ENCODE measurements at regions not wholly inside any gene's neighbourhood (a gene's known extent, or its start where the extent isn't known, plus 50 kb on each side); places are given as distances from the start of the nearest gene placed in this dataset.

DNA sequence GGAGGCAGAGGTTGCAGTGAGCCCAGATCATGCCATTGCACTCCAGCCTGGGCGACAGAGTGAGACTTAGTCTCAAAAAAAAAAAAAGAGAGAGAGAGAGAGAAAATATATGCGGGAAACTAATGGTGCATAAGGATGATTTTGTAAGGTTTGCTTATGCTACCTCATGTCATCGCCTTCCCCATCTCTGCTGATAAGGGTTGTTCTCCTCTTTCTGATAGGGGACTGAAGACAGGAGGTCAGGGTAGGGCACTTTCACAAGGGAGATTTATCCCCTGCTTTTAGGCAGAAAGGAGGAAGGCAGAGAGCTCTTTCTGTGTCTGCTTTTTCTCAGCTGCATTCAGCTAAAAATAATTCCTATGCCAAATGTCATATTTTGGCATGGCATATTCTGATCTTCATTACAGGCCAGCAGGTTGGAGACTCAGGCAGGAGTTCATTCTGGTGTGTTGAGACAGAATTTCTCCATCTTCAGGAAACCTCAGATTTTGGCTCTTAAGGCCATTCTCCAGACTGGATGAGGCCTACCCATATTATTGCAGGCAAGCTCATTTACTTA lies 220.2 kb downstream of the AUH start:
- DNase-seq: no peak

DNA sequence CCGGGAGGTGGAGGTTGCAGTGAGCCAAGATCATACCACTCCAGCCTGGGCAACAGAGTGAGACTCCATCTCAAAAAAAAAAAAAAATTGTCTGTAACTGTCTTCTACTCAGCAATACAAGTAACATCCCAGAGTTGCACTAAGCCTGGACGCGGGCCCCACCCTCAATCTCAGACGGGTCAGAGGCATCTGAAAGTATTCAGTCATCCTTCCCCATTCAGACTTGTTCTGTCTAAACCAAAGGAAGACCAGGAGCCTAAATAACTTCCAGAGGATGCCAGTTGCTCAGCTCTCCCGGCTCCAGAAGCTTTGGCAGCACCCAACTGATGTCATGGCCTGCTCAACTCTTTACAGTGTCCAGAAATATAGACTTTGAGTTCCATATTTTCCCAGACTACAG lies 218.6 kb downstream of the AUH start:
- no peak for DNase-seq

DNA sequence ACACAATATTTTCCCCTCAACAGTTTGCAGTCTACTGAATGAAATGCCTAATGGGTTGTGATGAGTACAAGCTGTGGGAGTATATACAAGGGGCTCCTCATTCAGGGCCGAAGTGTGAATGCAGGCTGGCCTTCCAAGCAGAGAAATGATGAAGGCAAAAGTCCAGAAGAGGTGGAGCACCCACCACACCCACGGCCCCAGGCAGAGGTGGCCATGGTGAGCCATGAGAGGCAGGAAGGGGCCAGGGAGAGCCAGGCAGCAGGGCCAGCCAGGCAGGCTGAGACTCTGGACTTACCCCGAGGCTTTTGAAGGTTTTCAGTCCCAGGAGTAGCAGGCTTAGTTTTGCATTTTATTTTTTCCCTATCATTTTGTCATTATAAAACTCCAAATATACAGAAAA lies 218.1 kb downstream of the AUH start:
- DNase-seq: no peak

DNA sequence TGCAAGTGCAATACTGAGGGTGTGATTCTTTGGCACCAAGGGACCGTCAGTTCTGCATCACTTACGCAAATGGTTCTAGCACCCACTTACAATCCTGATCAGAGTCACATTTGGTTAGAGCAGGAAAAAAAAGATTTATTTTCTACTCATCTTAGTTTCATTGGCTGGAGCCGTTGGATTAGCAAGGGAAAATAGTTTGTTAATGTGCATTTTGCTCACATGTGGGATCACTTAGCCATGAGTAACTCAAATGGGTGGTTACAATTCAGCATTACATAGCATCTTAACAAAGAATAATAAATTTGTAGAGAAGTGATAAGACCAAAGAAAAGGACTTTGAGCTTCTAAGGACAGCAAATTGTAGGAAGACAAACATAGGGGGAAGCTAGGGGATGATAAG lies 216.9 kb downstream of the AUH start:
- DNase-seq: no peak

DNA sequence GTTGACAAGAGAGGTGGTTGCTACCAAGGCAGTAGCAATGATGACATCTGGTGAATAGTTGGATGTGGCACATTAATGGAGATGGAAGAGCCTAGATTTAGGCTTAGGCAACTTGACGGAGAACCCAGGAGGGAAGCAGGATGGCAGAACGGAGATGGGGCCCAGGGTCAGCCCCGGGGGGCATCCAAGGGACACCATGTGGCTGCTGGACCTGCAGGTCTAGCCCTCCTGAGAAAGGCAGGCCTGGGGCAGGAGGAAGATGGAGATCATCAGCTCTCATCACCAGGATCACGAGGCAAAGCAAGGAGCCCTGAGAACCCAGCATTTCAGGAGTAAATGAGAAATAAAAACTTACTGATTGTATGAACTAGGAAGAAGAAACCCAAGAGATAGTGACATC lies 216.2 kb downstream of the AUH start:
- DNase-seq: no peak

DNA sequence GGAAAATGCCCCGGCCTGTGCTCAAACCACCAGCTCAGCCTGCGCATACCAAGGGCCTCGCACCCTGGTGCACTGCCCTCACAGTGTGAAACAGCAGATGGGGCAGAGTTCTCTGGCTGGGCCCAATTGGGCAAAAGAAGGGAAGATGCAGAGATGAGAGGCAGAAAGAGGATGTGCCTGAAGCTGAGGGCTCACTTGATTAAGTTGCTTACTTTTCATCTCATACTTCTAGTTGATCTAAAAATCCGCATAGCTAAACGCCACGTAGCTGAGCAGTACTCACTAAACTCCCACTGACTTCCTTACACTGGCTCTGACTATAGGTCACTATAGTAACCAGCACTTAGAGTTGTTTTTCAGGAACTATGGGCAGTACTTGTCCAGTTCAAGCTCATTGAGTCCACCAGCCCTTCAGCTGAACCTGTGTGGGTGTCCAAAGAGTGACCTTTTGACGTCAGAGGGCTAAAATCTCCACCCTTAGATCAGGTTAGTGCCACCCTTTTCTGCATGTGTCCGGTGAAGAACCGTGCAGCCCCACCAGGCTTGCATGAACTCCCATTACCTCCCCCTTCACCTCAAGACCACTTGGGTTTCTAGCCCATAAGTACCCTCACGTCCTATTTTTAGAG lies 215.2 kb downstream of the AUH start:
- no peak for DNase-seq

DNA sequence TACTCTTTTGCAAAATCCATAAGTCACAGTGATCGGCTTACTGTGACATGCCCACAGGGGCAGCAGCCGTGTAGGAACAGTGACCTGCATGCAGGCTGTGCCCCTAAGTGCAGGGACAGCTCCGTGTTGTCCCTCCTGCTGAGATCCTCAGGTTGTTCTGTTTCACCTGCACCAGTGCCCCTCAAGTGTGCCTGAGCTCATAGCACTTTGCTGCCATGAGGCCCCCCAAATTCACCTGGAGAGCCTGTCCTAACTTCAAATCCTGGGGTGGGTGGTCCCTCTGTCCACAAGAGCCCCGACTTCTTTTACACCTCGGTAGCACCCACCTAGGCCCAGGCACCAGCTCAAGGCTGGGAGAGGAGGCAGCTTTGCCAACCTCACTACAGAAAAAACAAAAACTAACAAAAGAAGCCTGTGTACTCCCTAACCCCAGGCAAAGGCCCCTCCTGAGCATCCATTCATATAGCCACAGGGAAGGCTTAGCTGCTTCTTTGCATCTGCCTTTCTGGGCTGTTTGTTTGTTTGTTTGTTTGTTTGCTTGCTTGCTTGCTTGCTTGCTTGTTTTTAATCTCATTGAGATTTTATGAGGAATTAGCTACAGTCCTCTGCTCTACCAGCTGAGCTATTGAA lies 214.5 kb downstream of the AUH start:
- no peak for DNase-seq

DNA sequence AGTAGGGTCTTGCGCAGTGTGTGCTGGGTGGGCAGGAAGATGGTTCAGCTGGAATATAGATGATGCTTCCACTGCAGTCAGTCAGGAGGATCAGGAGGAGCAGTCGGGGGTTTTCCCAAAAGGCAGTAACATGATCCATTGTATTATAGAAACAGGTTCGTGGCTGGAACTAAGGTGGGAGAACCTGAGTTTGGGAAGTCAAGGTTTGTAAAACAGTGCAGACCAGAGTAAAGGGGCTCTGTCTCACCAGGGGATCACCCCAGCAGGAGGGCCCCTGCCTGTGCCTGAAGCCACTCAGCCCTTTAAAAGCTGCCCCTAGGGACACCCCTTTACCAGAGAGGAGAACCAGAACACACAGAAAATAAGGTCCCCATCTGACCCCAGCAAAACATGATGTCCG lies 213.4 kb downstream of the AUH start:
- no peak for DNase-seq

DNA sequence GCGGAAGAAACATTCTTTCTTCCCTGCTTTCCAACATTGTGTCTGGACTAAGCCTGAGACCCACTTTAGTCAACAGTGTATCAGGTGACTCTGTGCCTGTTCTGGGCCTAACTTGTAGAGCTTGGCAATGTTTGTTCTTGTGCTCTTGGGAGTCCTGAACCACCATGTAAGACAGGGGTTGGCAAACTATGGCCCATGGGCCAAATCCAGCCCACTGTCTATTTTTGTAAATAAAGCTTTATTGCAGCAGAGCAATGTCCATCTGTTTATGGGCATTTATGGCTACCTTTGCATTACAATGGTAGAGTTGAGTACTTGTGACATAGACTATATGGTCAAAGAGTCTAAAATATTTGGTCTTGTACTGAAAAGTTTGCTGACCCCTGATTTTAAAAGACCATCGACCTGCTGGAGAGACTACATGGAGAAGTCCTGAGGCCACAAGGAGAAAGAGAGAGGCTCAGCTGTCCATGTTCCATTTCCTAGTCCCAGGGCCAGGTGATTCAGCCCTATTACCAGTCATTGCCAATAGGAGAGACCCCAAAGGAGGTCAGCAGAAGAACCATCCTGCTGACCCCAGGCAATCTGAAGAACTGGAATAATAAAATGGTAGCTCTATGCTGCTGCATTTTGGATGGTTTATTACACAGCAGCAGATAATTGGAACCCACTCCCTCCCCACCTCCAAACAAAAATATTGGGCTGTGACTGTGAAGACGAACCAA lies 211.3 kb downstream of the AUH start:
- no peak for DNase-seq

DNA sequence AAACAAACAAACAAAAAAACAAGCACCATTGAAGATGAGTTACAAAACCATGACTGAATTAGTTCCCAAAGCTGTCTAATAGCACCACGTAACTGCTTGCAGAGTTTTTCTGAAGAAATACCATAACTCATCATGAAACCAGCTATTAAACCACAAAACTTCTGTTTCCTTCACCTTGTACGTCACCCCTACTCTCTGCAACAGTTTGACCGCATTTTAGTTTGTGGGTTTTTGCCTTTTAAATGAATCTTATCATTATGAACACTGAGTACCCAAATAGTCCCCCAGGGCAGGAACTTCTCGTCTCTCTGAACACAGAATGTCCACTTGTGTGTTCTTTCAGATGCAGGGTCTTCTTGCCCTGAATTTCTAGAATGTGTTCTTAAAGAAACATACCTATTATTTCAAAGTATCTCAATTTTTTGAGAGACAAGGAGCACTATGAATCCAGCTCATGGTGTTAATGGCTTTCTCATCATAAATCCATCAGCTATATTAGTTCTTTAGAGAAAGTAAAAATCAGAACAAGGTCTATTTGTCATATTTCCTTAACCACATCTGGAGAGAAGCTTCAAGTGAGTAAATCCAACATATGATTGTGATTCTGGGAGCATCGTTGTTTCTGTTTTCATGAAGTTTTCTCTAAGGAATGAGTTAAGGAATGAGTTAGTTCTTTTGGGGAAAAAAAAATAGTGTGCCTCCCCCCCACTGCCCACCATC lies 210.6 kb downstream of the AUH start:
- peak; percentile 24 to 32 for DNase-seq

DNA sequence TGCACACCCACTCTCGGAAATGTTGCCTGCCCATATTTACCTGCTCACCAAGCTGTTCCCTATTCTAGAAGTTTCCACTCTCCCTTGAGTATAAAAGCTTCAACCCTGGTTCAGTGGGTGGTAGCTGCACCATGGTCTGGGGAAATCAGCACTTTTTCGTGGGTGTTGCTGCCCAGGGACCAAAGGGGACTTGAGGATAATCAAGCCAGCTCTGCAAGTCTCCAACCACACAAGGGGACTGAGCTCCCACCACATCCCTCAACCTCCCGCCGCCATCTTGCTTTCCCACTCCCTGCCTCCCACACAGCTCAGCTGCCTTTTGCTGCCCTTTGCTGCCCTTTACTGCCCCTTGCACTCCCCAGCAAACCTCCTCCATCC lies 210.0 kb downstream of the AUH start:
- peak in 1 of 2 donors; percentile 14 for DNase-seq

DNA sequence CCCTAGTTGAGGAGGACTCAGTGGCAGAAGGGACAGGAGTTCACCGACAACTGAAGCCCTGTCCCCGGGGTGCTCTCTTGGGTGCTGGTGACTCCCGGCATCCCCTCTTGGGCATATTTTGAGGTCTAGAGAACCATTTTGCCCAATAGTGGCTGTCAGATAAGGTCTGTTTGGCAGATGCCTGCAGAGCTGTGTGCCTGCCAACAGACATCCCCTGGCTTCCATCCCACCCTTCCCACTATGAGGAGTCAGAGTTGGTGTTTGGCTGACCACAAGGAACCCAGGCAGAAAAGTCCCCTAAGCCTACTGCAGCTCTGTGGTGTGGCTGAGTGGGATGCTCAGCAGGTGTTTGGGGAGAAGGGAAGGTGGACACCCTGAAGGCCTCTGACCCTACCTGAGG lies 207.0 kb downstream of the AUH start:
- no peak for DNase-seq

DNA sequence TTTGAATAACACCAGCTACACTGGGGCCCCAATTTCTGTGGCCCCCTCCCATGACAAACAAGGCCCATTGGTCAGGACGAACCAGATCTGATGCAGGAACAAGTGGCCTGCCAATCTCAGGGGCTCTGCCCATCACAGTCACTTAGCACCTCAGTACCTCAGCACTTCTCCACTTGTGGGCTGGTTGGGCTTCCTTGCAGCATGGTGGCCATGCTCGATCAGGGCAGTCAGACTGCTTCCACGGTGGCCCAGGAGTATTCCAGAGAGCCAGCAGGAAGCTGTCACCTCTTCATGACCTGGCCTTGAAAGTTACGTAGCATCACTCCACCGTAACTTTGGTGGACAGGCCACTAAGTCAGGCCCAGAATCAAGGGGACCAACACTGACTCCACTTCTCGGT lies 206.5 kb downstream of the AUH start:
- no peak for DNase-seq

DNA sequence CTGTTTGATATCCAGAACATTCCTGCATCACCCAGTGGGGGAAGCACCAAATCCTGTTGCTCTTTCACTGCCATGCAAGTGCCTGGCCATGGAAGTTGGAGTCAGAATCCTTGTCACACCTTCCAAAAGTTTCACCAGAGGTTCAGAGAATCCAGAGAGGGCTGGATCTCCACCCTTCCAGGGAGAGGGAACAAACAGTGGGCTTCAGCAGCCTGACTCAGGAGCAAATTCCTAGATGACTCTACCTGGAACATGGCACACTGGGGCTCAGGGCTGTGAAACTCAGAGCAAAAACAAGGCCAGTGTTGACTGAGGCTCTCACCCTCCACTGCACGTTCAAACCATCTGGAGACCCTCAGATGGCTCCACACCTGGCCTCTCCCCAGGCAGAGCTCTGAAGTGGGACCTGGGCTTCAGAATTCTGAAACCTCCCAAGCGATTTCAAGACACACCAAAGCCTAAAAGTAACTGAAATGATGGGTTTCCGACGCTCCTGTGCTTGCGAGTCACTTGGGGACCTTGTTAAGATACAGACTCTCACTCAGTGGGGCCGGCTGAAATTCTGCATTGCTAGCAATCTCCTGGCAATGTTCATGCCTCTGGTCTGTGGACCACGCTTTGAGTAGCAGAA lies 205.9 kb downstream of the AUH start:
- DNase-seq: no peak

DNA sequence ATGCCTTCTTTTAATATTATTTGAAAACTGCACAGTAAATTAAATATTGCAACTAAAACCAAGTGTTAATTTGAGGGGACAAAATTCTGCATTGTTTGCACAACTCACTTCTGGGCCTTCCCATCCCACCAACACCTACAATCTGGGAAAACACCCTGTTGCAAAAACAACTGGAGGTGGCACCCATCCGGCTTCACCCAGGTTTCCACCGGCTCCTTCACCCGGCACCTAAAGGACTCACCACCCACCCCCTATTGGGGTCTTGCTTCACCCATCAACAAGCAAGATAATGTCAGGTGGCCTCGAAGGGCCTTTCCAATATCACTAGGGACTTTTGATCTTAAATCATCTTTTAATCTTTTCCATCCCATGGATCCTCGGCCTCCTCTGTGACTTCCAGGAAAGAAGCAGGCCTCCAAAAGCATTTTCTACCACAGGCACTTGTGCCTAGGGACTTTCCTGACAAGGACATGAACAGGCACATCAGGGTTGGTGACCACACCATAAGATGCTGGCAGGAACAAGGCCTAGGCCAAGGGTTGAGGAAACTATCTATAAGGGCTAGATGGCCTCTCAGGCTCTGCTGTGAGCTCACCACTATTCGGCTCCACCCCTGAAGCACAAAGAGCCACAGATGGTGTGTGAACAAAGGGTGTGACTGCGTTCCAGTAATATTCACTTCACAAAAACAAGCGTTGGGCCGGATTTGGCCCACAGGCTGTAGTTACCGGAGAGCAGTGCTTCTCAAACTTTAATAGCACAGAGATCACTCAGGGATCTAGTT lies 205.1 kb downstream of the AUH start:
- no peak for DNase-seq

DNA sequence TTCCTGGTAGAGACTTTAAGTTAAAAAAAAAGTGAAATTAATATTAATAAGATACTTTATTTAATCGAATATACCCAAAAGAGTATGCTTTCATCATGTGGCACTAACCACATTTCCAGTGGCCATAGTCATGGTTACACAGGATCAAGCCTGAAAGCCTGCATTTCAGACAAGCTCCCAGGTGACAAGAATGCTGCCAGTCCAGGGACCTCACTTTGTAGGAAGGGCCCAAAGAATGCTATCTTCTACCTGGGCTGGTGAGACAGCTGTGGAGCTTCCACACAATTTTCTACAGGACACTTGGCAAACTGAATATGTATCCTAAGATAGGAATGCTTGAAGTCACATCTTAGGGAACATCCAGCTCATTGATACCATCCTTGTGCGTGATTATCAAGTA lies 203.8 kb downstream of the AUH start:
- DNase-seq: no peak

DNA sequence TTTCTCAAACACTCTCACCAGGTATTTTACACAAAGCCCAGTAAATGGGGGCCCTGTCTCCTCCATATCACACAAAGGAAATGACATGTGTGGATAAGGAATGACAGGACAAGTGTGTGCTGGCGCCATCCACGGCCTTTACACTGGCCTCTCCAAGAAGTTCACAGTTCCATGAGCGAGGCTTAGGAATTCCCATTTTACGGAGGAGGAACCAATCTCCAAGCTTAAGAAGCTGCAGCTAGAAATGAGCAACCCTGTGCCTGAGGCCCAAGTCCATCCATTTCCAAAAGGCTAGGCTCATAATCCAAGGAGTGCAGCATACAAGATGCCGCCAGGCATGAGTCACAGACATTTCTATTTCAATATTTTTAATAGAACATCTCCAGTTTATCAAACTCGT lies 203.4 kb downstream of the AUH start:
- DNase-seq: no peak

DNA sequence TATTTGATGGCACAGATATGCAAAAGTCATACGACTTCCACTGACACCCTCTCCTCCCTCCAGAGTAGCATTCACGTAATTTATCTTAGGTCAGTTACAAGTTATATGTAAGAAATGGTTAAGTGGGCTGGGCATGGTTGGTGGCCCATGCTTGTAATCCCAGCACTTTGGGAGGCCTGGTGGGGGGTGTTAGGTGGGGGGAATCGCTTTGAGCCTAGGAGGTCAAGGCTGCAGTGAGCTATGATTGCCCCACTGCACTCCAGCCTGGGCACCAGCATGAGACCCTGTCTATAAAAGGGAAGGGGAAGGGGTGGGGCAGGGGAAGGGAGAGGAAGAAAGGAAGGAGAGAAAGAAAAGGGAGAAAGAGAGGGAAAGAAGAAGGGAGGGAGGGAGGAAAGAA lies 202.8 kb downstream of the AUH start:
- DNase-seq: no peak

DNA sequence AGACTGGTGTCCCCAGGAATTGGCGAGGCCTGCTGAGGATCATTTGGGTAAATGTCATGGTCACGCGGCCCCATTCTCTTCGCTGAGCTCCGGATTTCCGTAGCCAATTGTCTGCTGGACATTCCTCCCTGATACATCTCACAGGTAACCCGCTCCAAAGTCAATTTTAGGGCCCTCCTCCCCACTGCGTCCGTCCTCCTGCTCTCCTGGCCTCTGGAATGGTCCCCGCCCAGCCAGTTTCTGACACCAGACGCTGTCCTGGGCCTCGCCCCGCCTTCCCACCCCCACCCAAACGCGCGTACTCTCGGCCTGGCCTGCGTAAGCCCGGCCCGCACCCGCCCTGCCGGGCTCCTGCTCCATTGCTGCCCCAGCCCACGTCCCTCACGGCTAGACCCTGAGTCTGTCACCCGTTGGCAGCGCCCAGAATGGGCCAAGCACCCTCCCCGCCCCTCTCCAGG lies 202.0 kb downstream of the AUH start:
- no peak for DNase-seq

DNA sequence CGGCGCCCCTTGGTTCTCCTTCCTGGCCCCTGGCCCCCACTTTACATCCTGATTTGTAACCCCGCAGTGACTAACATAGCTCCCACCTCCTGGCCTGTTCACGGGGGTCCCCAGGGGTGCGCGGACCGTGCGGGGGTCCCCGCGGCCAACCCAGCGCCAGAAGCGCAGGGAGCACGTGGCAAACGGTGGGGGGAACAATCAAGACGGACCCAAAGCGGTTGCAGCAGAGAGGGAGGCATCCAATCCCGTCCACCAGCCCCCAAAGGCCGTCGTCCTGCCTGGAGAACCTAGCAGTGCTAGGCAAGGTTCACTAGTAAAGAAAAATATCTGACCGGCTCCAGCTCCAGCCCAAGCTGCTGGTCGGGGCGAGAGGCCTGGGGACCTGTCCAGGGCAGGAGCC lies 201.5 kb downstream of the AUH start:
- no peak for DNase-seq

DNA sequence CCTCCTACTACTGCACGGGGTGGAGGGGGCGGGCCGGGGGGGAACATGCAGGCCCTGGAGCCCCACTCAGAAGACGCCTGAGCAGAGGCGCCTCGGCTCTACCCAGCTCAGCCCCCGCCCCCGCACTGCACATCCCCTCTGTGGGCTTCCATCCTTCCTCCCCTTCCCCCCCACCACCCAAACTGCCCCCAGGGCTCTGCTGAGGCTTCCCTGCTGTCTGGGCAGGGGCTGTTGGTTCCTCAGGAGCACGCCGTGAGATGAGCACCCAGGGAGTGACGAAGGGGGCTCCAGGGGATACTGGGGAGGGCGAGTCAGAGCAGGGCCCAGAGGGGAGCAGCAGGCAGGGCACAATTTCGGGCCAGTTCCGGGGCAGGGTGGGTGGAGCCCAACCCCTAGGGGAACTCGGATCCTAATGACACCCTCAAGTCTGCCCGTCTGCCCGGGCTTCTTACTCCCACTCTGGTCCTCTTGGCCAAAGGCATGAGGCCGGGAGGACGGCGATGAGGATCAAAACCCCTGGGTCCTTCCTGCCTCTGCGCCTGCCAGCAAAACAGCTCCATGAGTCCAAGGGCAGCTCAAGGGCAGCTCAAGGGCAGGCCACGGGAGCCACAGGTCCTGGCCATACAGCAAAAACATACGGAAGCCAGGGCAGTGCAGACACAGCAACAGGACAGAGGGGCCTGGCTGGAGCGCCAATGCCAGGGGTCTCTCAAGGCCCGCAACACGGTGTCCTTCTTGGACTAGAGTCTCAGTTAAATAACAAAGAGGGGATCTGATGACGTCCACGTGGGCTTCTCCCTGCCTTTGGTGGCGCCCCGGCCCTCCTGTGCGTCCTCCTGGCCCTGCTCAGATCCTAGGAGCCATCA lies 200.9 kb downstream of the AUH start:
- no peak for DNase-seq

All from activated CD4-positive, alpha-beta T cell treated with anti-CD3 and anti-CD28 coated beads for 4 hours (primary cell).